ENCODE measurements at regions not wholly inside any gene's neighbourhood (a gene's known extent, or its start where the extent isn't known, plus 50 kb on each side); places are given as distances from the start of the nearest gene placed in this dataset.

- H3K27ac ChIP-seq, result no peak overlapping the region
- H3K4me1 ChIP-seq, result no peaks in the 10 kb centered on the region
- H3K9me3 ChIP-seq, result no peaks in the 10 kb centered on the region
- DNase-seq, result no peak
- intact Hi-C loops (cut with DNase I; ENCODE audit: low total_unique reads) (no loop called here), in situ Hi-C loops (cut with MboI; ENCODE audit: low sequenced_read_pairs in 4 of 4) (no loop called here)
- TF ChIP-seq POLR2A (IDR thresholded peaks at IDR 0.05), result no peak
- no peak for TF ChIP-seq CTCF (IDR thresholded peaks at IDR 0.05 in 4 of 5, conservative IDR thresholded peaks at IDR 0.05 in 1 of 5)
- no peak for ATAC-seq
- no peaks in the 10 kb centered on the region for H3K36me3 ChIP-seq
- H3K4me3 ChIP-seq, result no peak overlapping the region
- no peaks in the 10 kb centered on the region for H3K27me3 ChIP-seq
Measured at GRCh38 chr5:164439799-164440198, 934.4 kb downstream of the MAT2B start.

GRCh38 chr5:164449460-164449859, 944.0 kb downstream of the MAT2B start:
- Histone ChIP-seq H3K36me3 (no peaks in the 10 kb centered on the region), H3K27me3 (no peaks in the 10 kb centered on the region), H3K9me3 (no peaks in the 10 kb centered on the region), H3K27ac (no peak overlapping the region), H3K4me1 (no peaks in the 10 kb centered on the region), H3K4me3 (no peak overlapping the region)
- TF ChIP-seq CTCF (IDR thresholded peaks at IDR 0.05 in 4 of 5, conservative IDR thresholded peaks at IDR 0.05 in 1 of 5), result no peak
- no peak for TF ChIP-seq POLR2A (IDR thresholded peaks at IDR 0.05)
- intact Hi-C loops (cut with DNase I; ENCODE audit: low total_unique reads), result no loop called here
- ATAC-seq, result no peak
- no peak for DNase-seq
- in situ Hi-C loops (cut with MboI; ENCODE audit: low sequenced_read_pairs in 4 of 4), result no loop called here

- in situ Hi-C loops (cut with MboI; ENCODE audit: low sequenced_read_pairs in 4 of 4), result no loop called here
- H3K27me3 ChIP-seq, result no peaks in the 10 kb centered on the region
- H3K4me1 ChIP-seq, result no peaks in the 10 kb centered on the region
- H3K9me3 ChIP-seq, result no peaks in the 10 kb centered on the region
- no peak overlapping the region for H3K4me3 ChIP-seq
- TF ChIP-seq CTCF (IDR thresholded peaks at IDR 0.05 in 4 of 5, conservative IDR thresholded peaks at IDR 0.05 in 1 of 5) (no peak), POLR2A (IDR thresholded peaks at IDR 0.05) (no peak)
- H3K36me3 ChIP-seq, result no peaks in the 10 kb centered on the region
- no peak overlapping the region for H3K27ac ChIP-seq
- no peak for ATAC-seq
- DNase-seq, result no peak
- intact Hi-C loops (cut with DNase I; ENCODE audit: low total_unique reads), result no loop called here
Measured at GRCh38 chr5:164466033-164466432, 960.6 kb downstream of the MAT2B start.

GRCh38 chr5:164470312-164470711, 964.9 kb downstream of the MAT2B start:
- no peak overlapping the region for H3K27ac ChIP-seq
- intact Hi-C loops (cut with DNase I; ENCODE audit: low total_unique reads), result no loop called here
- no peaks in the 10 kb centered on the region for H3K27me3 ChIP-seq
- H3K4me1 ChIP-seq, result no peaks in the 10 kb centered on the region
- TF ChIP-seq CTCF (IDR thresholded peaks at IDR 0.05 in 4 of 5, conservative IDR thresholded peaks at IDR 0.05 in 1 of 5) (no peak), POLR2A (IDR thresholded peaks at IDR 0.05) (no peak)
- in situ Hi-C loops (cut with MboI; ENCODE audit: low sequenced_read_pairs in 4 of 4), result no loop called here
- no peak for ATAC-seq
- H3K9me3 ChIP-seq, result no peaks in the 10 kb centered on the region
- no peak overlapping the region for H3K4me3 ChIP-seq
- no peak for DNase-seq
- no peaks in the 10 kb centered on the region for H3K36me3 ChIP-seq

- H3K36me3 ChIP-seq, result no peaks in the 10 kb centered on the region
- intact Hi-C loops (cut with DNase I; ENCODE audit: low total_unique reads), result no loop called here
- TF ChIP-seq CTCF (IDR thresholded peaks at IDR 0.05 in 4 of 5, conservative IDR thresholded peaks at IDR 0.05 in 1 of 5) (no peak), POLR2A (IDR thresholded peaks at IDR 0.05) (no peak)
- H3K27ac ChIP-seq, result no peak overlapping the region
- no peaks in the 10 kb centered on the region for H3K9me3 ChIP-seq
- H3K4me1 ChIP-seq, result no peaks in the 10 kb centered on the region
- DNase-seq (no peak), ATAC-seq (no peak)
- H3K4me3 ChIP-seq, result no peak overlapping the region
- in situ Hi-C loops (cut with MboI; ENCODE audit: low sequenced_read_pairs in 4 of 4), result no loop called here
- H3K27me3 ChIP-seq, result no peaks in the 10 kb centered on the region
Measured at GRCh38 chr5:164472165-164472564, 966.7 kb downstream of the MAT2B start.

All from gastrocnemius medialis (tissue), 4 donors.